GM18498 (cell line): ENCODE measurements at regions not wholly inside any gene's neighbourhood (a gene's known extent, or its start where the extent isn't known, plus 50 kb on each side); places are given as distances from the start of the nearest gene placed in this dataset.

Experiments used
- ATAC-seq: cut with Tn5 transposase; IDR thresholded peaks from one replicate; pipeline ENCODE4 v1.9.1; 2021; ENCODE audit warnings: mild to moderate bottlenecking, moderate library complexity; ENCODE audit not compliant: unreplicated experiment

DNA sequence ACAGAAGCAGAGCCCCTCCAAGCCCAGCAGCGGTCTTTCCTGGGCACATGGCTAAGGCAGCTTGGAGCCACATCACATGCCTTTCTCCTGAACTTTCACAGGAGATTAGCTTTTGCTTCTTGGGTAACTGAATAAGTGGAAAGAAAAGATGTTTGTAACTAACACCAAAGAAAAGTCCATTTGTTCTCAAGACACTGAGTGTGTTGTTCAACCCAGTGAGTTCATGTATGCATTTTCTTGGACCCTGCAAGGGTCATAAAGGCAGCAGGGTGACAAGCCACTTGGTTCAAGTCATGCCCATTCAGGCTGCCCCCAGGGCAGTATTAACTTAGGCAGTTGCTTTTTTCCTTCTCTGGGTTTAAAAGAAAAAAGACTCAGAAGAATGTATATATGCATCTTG is 203.4 kb downstream of the FAM76B start:
- no peak for ATAC-seq

GRCh38 chr11:95585752-95586077 is 203.9 kb downstream of the FAM76B start:
- ATAC-seq = no peak

- ATAC-seq = no peak
These were observed 204.4 kb downstream of the FAM76B start for GRCh38 chr11:95585069-95585751.

DNA sequence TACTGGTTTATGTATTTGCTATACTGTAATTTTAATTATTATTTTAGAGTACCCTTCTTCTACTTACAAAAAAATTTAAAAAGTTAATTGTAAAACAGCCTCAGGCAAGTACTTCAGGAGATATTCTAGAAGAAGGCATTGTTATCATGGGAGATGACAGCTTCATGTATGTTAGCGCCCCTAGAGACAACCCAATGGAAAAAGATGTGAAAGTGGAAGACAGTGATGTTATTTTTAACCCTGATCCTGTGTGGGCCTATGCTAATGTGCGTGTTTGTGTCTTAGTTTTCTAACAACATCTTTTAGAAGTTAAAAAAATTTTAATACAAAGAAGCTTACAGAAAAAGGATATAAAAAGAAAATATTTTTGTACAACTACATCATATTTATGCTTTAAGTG is 205.0 kb downstream of the FAM76B start:
- peak; percentile 76 for ATAC-seq

- ATAC-seq = peak; percentile 12
These were observed 205.4 kb downstream of the FAM76B start for GRCh38 chr11:95584180-95584579.

DNA sequence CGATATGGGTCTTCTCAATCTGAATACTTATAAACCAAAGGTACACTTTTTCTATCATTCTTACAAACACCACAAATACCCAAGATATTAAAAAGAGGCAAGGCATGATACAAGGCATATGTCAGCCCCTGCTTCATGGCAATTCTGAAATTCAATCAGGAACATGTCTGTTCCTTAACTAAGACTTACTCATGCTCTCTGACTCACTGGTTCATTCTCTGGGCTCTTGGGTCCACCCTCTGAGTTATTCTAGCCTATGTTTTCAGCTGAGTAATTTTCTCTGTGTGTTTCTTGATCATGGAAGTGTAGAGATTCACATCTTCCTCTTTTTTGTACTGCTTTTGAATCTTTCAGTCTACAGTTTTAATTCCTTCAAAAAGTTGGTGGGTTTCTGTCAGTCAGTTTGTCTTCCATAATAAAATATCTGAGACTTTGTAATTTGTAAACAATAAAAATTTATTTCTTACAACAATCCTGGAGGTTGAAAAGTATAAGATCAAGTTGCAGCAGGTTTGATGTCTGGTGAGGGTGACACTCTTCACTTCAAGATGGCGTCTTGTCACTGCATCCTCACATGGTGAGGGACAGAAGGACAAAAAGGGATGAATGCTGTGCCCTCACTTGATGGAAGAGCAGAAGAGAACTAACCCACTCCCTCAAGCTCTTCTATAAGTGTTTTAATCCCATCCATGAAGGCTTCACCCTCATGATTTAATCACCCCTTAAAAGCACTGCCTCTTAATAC is 211.7 kb downstream of the FAM76B start:
- ATAC-seq = no peak

- ATAC-seq = no peak
These were observed 213.3 kb downstream of the FAM76B start for GRCh38 chr11:95576146-95576845.

DNA sequence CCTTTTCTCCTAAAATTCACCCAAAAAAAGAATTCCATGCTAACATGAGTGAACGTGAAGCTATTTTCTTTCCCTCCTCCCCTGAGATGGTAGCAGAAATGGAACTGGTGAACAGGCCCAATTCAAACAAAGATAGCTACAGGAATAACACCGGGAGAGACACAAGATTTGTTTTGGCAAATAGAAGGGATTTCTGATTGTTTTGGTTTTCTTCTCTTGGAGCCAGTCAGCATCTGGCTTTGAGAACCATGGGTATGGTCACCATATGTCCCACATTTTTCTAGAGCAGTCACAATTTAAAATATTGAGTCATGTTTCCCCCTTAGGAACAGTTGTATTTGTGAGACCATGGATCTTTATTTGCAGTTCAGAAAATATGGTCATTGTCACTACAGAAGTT is 214.1 kb downstream of the FAM76B start:
- ATAC-seq = no peak

GRCh38 chr11:95571718-95572260 is 217.8 kb downstream of the FAM76B start:
- ATAC-seq = no peak

DNA sequence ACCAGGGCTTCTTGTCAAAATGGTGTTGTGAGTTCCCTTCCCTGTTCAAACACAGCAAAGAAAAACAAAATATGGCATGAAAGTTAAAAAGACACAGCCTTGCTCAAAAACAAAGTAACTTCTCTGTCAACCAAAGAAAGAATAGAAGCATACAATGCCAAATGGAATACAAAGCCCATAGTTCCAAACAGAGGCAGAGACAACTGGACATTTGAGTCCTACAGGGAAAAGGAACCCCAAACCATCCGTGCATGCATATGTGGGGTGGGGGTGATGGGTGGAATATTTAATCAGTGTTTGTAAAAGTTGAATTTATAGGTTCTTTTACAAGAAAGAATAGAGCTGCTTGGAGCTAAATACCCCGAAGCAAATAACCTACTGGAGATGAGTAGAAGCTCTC is 218.7 kb downstream of the FAM76B start:
- ATAC-seq = no peak

- no peak for ATAC-seq
These were observed 220.4 kb downstream of the FAM76B start for GRCh38 chr11:95569207-95569606.

DNA sequence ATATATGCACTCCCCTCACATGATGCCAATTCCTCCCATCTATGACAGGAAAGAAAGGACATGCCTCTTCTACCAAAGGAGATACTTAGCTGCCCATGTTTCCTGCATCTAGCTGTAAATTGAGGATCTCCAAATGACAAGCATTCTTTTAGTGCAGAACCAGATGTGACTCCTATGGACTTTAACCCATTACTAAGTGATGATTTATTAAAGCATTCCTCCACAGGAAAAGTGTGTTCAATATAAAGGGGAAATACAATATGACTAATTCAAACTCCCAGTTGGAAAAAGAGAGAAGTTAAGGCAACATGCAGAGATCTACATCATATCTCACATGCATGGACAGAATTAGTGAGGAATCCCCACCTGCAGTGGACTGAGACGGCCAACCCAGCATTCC is 221.3 kb downstream of the FAM76B start:
- no peak for ATAC-seq

- ATAC-seq = no peak
These were observed 221.9 kb downstream of the FAM76B start for GRCh38 chr11:95567685-95568084.

DNA sequence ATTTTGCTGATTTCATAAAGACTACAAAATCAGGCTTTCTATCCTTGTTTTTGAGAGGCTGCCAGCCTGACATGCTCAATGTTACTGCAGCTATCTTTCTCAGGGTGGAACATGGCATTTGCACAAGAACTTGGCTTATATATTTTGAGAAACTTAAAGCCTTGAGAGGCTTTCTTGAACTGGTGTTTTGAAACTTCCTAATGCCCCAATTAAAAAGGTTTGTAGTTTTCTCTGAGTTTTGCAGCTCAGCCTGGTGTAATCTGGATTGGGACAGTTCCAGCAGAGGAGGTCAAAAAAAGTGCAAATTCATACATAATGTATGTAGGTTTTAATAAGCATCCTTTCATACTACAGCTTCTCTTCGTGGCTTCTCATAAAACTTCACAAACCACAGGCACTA is 223.4 kb downstream of the FAM76B start:
- no peak for ATAC-seq

GRCh38 chr11:95565724-95566141 is 223.8 kb downstream of the FAM76B start:
- no peak for ATAC-seq

DNA sequence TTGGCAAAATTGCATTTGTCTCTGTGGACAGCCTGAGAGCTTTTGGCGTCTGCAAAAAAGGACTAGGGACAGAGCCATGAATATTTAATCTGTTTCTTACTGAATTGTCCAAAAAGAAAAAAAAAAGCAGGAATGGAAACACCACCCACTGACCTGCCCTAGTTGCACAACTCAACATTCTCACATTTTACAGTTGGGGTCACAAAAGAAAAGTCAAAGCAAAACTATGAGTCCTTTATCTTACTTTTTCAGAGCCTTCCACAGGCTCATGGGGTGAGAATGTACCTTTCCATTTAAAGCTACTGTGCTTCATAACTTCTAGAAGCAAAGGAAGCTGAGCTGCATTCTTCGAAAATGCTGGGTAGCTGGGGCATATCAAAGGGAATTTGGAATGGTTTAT is 225.7 kb downstream of the FAM76B start:
- ATAC-seq = no peak

DNA sequence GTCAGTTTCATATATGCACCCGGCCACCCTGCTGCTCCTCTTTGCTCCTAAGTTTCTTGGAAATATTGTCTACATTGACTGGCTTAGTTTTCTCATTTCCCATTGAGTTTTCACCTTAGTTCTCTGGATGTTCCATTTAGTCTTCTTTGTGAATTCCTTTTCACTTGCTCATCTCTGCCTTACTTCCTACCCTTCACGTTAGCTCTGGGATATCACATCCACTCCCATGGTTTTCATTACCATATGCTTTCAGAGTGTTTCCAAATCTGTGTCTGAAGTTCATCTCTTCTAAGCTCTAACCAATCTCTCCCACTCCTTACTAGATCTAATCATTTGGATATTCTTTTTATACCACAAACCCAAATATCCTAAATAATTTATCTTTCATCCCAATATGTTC is 226.4 kb downstream of the FAM76B start:
- no peak for ATAC-seq

DNA sequence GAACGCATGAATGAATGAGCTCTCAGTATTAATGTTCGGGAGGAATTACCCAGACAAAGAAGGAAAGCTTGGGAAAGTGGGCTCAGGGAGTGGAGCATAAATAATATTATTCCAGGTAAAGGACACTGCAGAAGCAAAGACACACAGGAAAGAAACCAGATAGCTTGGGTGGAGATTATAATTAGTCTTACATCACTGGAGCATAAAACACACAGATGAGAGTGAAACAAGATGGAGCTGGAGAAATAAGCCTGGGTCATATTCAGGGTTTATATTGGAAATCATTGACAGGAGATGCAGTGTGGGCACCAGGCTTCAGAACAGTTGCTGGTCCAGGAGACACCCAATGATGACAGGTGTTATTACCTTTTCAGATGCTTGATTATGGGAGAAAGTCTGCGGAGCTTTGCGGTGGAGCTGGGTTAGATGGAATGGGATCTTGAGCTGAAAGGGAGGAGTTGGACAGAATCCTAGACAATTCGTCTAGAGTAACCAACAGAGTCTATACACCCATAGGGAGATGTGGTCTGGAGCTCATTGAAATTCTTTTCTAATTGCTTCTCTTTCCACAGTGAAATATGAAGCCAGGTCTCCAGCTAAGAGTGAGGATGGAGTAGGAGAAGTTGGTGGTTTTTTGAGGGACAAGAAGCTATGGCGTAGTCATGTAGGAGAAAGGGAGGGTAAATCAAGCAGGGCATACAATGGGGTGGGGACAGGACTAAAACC is 227.2 kb downstream of the FAM76B start:
- no peak for ATAC-seq

- no peak for ATAC-seq
These were observed 229.7 kb downstream of the FAM76B start for GRCh38 chr11:95559899-95560298.

DNA sequence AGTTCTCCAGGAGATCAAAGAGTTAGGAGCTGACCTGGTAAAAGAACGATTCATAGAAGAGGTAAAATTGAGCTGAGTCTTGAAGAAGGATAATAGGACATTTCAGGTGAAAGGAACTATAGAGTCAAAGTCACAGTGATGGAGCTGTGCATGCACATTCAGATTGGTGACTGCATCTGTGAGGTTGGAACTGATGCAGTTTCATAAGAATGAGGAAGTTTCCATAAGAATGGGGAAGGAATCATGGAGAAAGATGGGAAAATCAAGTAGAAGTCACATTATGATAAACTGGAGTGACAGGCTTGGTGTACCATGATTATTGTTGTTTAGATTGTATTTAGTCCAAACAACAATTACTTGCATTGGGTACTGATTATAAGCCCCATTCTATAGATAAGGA is 232.2 kb downstream of the FAM76B start:
- ATAC-seq = no peak
